Anterior cingulate cortex (tissue), 58 donors: ENCODE measurements at regions not wholly inside any gene's neighbourhood (a gene's known extent, or its start where the extent isn't known, plus 50 kb on each side); places are given as distances from the start of the nearest gene placed in this dataset.

Experiments used
- DNase-seq, 58 donors: peaks; one replicate each; lab custom pipeline; 2025; lab: John Stamatoyannopoulos, UW

DNA sequence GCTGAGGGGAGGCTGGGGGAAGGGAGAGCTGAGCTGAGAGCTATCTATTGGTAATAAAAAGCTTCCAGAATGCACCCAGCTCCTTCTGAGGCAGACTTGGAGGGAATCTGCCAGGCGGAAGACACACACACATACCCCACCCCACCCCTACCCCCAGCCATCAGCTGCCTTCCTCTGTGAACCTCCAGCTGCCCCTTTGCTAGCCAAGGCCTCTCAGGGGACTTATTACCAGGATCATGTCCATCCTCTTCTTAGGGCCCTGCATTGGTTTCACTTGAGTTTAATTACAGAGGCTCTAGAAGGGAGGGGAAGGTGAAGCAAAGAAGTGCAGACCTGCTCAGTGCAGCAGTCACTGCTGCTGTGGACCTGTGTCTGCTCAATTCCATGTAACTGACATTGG, 156.4 kb downstream of the OMA1 start:
- no peak for DNase-seq

DNA sequence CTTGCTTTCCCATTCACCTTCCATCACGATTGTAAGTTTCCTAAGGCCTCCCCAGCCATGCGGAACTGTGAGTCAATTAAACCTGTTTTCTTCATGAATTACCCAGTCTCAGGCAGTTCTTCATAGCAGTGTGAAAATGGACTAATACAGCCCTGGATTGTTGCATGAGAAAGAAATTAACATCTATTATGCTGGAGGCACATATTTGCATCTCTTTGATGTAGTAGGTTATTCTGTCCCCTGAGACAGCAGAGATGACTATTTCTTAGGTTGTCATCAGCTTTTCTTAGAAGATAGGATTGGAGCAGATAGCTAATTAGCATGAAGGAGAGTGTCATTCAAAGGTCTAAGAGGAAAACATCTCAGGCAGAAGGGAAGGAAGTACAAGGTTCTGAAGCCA, 166.2 kb downstream of the OMA1 start:
- no peak for DNase-seq

GRCh38 chr1:58367217-58367616, 179.3 kb downstream of the OMA1 start:
- DNase-seq = no peak

DNA sequence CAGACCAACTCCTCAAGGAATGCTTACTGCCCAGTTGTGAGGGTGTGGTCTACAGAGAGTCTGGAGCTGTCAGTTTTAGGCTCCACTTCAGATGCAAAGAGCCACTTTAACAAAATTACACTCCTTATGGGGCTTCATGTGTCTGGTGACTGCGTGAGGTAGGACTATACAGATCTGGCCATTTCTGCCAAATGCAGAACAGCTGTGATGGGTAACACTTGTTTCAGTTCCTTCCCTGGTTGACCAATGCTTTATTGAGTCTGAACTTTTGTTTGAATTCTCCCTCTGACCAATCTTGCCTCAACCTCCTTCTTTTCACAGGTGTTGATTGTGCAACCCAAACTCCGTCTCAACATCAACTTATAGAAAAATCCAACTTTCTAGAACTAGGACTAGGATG, 181.2 kb downstream of the OMA1 start:
- no peak for DNase-seq

DNA sequence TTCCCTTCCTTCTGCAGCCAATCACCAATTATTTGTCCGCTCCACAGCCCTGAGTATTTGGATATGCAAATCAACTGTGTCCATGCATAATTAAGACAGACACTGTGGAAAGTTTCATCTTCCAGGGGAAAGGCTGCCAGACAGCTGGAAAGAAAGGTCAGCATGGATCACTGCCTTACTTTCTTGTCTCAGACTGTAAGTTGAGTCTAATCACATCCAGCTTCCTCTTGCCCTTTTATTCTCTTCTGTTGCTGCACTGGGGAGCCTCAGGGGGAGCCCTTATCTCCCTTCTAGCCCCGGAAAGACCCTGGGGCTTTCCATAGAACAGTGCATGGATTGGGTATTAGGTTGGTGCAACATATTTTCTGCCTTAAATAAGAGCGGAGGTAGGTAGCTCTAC, 182.9 kb downstream of the OMA1 start:
- no peak for DNase-seq

- DNase-seq = no peak
Measured at GRCh38 chr1:58361134-58361533, 185.4 kb downstream of the OMA1 start.

- peak in 1 of 58 donors; percentile 37 for DNase-seq
Measured at GRCh38 chr1:58358346-58358745, 188.2 kb downstream of the OMA1 start.

DNA sequence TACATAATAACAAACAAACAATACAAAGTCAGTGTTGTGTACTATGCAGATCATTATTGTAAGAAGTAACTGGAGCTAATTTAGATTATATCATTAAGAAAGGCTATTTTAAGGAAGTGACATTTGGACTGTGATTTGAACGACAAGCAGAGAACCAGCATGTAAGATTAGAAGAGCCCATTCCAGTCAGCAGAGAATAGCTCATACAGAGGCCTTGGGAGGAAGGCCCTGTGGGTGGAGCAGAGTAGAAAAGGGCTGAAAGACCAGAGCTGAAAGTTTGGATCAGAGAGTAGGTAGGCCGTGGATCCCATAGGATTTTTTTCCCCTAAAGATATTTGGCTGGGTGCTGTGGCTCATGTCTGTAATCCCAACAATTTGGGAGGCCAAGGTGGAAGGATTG, 190.1 kb downstream of the OMA1 start:
- no peak for DNase-seq

GRCh38 chr1:58353168-58353567, 193.4 kb downstream of the OMA1 start:
- no peak for DNase-seq

DNA sequence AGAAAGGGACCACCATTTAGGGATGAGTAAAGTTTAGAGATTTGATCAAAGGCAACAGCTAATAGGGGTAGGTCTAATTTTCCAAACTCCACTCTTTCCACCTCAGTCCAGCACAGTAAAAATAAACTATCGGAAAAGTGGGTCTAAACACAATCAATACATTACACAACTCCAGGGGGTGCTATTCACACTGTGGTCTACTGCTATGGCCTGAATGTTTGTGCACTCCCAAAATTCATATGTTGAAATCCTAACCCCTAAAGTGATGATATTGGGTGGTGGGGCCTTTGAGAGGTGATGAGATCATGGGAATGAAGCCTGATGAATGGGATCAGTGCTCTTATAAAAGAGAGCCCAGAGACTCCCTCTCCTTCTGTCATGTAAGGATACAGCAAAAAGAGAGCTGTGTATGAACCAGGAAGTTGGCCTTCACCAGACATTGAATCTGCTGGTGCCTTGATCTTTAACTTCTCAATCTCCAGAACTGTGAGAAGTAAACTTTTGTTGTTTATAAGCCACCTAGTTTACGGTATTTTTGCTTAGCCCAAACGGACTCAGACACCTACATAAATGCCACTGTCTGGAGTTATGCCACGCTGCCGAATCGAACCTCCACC, 193.9 kb downstream of the OMA1 start:
- DNase-seq = no peak

- DNase-seq = no peak
Measured at GRCh38 chr1:58346036-58346355, 200.5 kb downstream of the OMA1 start.

DNA sequence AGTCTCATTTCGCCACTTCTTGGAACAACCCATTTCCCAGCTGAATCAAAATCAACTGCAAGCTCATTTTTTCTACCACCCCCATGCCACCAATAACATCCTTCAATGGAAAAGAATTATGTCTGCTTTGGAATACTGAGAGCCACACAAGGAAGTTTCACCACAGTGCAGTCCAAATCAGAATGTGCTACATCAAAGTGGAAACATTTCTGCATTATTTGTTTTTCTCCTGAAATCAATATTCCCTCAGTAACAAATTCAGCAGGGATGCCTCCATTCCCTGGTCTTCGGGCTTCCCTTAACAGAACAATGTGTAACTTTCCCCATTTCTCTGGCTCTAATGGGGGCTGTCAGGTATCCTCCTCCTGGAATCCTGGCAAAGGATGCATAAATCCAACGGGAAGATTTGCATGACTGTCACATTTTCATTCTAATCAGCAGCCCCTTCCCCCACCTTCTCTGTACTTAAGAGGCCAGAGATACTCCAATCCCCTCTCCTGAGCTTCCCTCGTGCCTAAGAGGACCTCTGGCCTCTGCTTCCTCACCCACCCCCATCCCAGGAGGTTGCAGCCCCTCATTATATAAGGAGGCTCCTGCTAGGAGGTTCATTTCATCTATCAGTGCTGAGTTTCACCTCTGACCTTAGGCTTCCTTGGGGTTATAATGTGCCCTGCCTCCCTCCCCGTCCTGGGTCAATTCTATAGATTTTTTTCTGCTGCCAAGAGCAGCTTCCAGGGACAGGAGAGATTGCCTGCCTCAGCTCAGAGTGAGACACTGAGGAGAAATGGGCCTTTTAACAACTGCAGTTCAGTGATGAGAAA, 201.1 kb downstream of the OMA1 start:
- no peak for DNase-seq

DNA sequence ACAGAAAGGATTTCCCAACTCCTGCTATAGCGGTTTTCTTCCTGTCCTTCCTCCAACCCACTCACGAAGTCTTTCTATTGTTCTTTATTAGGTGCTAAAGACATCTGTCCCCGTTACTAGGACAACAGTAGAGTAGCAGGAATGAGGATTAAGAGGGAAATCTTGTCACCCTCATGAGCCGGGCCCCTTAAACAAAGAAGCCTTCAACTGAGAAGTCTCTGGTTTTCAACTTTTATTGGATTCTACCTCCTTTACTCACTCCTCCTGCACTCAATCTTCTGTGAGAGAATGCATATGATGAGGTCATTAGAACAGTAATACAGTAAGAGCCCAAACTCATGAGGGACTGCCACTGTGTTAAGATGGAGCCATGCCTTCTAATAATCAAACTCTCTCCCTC, 206.3 kb downstream of the OMA1 start:
- DNase-seq = no peak

- no peak for DNase-seq
Measured at GRCh38 chr1:58338081-58338480, 208.4 kb downstream of the OMA1 start.

- no peak for DNase-seq
Measured at GRCh38 chr1:58333511-58333910, 213.0 kb downstream of the OMA1 start.

GRCh38 chr1:58331156-58331555, 215.4 kb downstream of the OMA1 start:
- DNase-seq = no peak

- DNase-seq = peak in 7 of 58 donors; percentile 2 to 26 (median 10)
Measured at GRCh38 chr1:58325866-58326265, 220.7 kb downstream of the OMA1 start.

- no peak for DNase-seq
Measured at GRCh38 chr1:58324558-58324957, 222.0 kb downstream of the OMA1 start.

DNA sequence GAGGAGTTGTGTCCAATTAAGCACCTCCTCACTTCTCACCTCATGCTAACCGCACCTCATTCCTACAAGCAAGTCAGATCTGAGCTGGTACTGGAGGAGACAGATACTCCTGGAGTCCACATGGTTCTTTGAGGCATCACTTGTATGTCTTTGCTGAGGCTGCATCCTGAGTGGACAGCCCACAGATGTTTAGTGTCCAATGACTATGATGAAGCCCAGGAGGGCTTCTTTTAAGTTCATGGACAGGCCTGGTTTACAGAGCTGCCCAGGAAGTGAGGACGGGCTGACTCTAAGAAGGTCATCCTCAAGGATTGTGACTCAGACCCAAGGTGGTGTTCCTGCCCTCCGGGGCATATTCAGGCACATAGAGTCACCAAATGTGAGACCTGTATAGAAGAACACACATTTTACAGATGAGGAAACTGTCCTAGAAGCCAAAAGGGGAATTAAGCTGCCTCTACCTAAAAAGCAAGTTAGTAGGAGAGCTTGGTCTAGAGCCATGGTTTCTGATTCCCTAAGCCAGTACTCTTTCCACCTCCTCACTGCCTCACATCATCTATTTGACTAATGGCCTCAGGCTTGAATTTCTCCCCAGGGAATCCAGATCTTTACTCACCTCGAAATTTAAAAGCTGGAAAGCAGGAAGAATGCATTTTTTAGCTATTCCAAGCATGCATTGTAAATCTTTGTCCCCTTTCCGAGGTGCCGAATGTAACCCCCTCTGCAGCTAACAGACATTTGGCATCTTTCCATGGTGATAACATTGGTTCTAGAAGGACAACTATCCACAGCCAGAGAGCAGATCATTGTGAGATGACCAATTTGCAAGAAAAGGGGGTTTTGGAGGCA, 228.1 kb downstream of the OMA1 start:
- no peak for DNase-seq

DNA sequence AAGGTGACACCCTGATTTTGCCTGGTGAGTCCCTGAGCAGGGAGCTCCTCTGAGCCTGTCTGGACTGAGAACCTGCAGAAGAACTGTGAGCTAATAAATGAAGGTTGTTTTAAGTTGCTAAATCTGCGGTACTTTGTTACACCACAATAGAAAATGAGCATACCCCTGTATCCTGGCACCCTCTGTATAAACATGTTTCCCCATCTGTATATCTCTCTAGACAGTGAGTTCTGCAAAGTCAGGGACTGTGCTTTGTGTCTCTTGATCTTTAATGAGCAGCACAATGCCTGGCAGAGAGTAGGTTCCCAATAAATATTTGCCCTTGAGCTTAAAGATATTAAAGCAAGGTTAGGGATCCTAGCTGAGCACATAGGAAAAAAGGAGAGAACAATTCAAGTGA, 228.8 kb downstream of the OMA1 start:
- no peak for DNase-seq

DNA sequence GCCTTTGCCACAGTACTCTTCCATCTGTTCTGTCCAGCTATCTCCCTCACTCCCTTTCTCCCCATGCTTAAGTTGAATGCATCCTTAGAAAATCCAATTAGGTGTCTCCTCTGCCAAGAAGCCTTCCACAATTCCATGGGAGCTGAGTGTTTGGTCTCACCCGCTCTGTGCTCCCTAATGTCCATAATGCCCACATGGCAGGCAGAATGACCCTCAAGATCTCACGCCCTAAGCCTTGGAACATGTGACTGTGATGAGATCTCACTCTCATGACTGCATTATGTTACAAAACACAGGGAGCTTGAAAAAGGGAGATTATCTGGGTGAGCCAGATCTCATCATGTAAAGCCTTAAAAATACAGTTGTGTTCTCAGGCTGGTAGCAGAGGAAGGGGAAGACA, 229.4 kb downstream of the OMA1 start:
- DNase-seq = no peak

DNA sequence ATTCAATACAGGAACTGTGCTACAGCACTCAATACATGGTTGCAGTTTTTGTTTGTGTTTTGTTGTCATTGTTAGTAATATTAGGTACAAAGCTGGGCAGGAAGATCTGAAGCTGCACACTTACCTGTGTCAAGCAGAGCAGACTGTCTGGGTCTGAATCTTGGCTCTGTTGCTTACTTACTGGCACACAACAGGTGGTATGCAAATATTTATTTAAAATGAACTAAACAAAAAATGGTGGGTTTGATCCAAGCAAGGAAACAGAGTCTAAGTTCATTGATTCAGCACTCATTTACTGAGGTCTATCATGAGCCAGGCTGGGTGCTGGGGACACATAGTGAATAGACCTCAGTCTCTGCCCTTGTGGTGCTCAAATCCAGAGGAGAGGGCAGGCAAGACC, 230.4 kb downstream of the OMA1 start:
- no peak for DNase-seq
